ENCODE measurements at regions not wholly inside any gene's neighbourhood (a gene's known extent, or its start where the extent isn't known, plus 50 kb on each side); places are given as distances from the start of the nearest gene placed in this dataset.

DNA sequence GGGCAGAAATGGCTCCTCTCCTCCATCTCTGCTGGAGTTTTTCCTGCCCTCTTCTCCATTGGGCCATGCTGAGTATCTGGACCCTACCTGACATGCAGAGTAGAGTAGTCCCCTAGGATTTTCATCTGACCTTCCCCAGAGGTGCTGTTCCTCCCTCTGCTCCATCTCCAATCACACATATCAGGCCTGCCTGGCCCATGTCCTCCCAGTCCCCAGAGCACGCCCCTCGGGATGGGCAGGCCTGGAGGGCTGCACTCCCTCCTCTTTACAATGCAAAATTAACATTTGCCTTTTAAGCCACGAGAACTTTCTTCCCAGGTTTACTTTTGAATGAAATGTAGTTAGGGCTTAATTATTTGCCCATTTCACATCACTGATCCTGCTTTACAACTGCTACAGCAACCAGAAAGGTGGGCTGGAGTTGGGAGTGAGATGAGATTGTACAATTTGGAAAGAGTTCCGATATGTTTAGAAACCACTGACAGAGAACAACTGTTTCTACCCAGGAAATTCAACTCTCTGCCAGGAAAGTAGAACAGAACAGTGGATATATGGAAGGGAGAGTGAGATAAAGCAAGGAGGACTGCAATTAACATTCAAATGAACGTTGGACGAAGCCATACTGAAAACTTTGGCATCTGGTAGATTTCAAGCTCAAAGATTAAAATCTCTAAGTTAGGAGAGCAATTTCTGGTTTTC lies 184.0 kb upstream of the HABP2 start:
- H3K36me3 ChIP-seq (replicated peaks in 1 of 2; ENCODE audit: control insufficient read depth in 1 of 2, insufficient read depth in 2 of 2, low read length in 2 of 2) = no peaks in the 10 kb centered on the region
- Mint-ChIP-seq H3K27me3 (ENCODE audit: low read depth in 3 of 3) (peaks cover 0 to 5% (median 4%) of the 10 kb centered on the region in 3 donors), H3K36me3 (no peaks in the 10 kb centered on the region), H3K4me3 (no peak overlapping the region), H3K27ac (no peak overlapping the region), H3K9me3 (peaks cover 0 to 6% (median 5%) of the 10 kb centered on the region in 7 donors), H3K4me1 (no peaks in the 10 kb centered on the region)
- H3K9me3 ChIP-seq (replicated peaks in 1 of 2; ENCODE audit: control insufficient read depth in 1 of 2, insufficient read depth in 1 of 2, low read length in 2 of 2) = peaks cover 0 to 5% of the 10 kb centered on the region in 2 donors
- H3K4me1 ChIP-seq (ENCODE audit: control insufficient read depth in 1 of 2, insufficient read depth in 2 of 2, low read length in 2 of 2) = no peaks in the 10 kb centered on the region
- 88% methylated on average over 2 of the region's 6 CpGs for WGBS (ENCODE audit: insufficient coverage)
- no peak overlapping the region for H3K4me3 ChIP-seq (replicated peaks in 1 of 3; ENCODE audit: low read depth in 2 of 3, low read length in 3 of 3)
- H3K27ac ChIP-seq (ENCODE audit: low read depth in 1 of 2, low read length in 2 of 2) = no peak overlapping the region
- no peaks in the 10 kb centered on the region for H4K20me1 ChIP-seq (ENCODE audit: insufficient read depth, low read length)
- intact Hi-C loops (cut with micrococcal nuclease) = no loop called here
- TF ChIP-seq CTCF (IDR thresholded peaks at IDR 0.05) = no peak
- H3K9ac ChIP-seq (ENCODE audit: insufficient read depth, low read length, poor library complexity, severe bottlenecking) = no peak overlapping the region
- H3K4me2 ChIP-seq (replicated peaks; ENCODE audit: extremely low read depth, low read length, poor library complexity, severe bottlenecking) = no peak overlapping the region
- H3K27me3 ChIP-seq (ENCODE audit: control insufficient read depth in 2 of 2, insufficient read depth in 2 of 2, low read length in 2 of 2) = no peaks in the 10 kb centered on the region
- no peak for DNase-seq
- H3K79me2 ChIP-seq (ENCODE audit: insufficient read depth, low read length) = no peaks in the 10 kb centered on the region
- no peak overlapping the region for H2AFZ ChIP-seq (ENCODE audit: insufficient read depth, low read depth, low read length, poor library complexity, severe bottlenecking)

GRCh38 chr10:113369365-113369694 lies 183.5 kb upstream of the HABP2 start:
- Histone ChIP-seq H3K9ac (ENCODE audit: insufficient read depth, low read length, poor library complexity, severe bottlenecking) (no peak overlapping the region), H3K4me1 (ENCODE audit: control insufficient read depth in 1 of 2, insufficient read depth in 2 of 2, low read length in 2 of 2) (no peaks in the 10 kb centered on the region), H3K79me2 (ENCODE audit: insufficient read depth, low read length) (no peaks in the 10 kb centered on the region), H3K27me3 (ENCODE audit: control insufficient read depth in 2 of 2, insufficient read depth in 2 of 2, low read length in 2 of 2) (no peaks in the 10 kb centered on the region), H2AFZ (ENCODE audit: insufficient read depth, low read depth, low read length, poor library complexity, severe bottlenecking) (no peak overlapping the region), H3K4me3 (replicated peaks in 1 of 3; ENCODE audit: low read depth in 2 of 3, low read length in 3 of 3) (no peak overlapping the region), H3K36me3 (replicated peaks in 1 of 2; ENCODE audit: control insufficient read depth in 1 of 2, insufficient read depth in 2 of 2, low read length in 2 of 2) (no peaks in the 10 kb centered on the region), H4K20me1 (ENCODE audit: insufficient read depth, low read length) (no peaks in the 10 kb centered on the region), H3K9me3 (replicated peaks in 1 of 2; ENCODE audit: control insufficient read depth in 1 of 2, insufficient read depth in 1 of 2, low read length in 2 of 2) (peaks cover 0 to 5% of the 10 kb centered on the region in 2 donors), H3K4me2 (replicated peaks; ENCODE audit: extremely low read depth, low read length, poor library complexity, severe bottlenecking) (no peak overlapping the region), H3K27ac (ENCODE audit: low read depth in 1 of 2, low read length in 2 of 2) (no peak overlapping the region)
- TF ChIP-seq CTCF (IDR thresholded peaks at IDR 0.05) = no peak
- no peak overlapping the region for H3K27ac Mint-ChIP-seq
- 20% methylated on average over 1 of the region's 5 CpGs for WGBS (ENCODE audit: insufficient coverage)
- intact Hi-C loops (cut with micrococcal nuclease) = no loop called here
- peaks cover 0 to 6% (median 5%) of the 10 kb centered on the region in 7 donors for H3K9me3 Mint-ChIP-seq
- H3K4me3 Mint-ChIP-seq = no peak overlapping the region
- no peaks in the 10 kb centered on the region for H3K36me3 Mint-ChIP-seq
- H3K27me3 Mint-ChIP-seq (ENCODE audit: low read depth in 3 of 3) = peaks cover 0 to 5% (median 5%) of the 10 kb centered on the region in 3 donors
- no peaks in the 10 kb centered on the region for H3K4me1 Mint-ChIP-seq
- no peak for DNase-seq

Data from CD14-positive monocyte (primary cell).